C1 segment of cervical spinal cord (tissue), 14 donors: ENCODE measurements at regions not wholly inside any gene's neighbourhood (a gene's known extent, or its start where the extent isn't known, plus 50 kb on each side); places are given as distances from the start of the nearest gene placed in this dataset.

Source experiments
- DNase-seq, 14 donors: peaks; one replicate each; lab custom pipeline; 2025; lab: John Stamatoyannopoulos, UW

DNA sequence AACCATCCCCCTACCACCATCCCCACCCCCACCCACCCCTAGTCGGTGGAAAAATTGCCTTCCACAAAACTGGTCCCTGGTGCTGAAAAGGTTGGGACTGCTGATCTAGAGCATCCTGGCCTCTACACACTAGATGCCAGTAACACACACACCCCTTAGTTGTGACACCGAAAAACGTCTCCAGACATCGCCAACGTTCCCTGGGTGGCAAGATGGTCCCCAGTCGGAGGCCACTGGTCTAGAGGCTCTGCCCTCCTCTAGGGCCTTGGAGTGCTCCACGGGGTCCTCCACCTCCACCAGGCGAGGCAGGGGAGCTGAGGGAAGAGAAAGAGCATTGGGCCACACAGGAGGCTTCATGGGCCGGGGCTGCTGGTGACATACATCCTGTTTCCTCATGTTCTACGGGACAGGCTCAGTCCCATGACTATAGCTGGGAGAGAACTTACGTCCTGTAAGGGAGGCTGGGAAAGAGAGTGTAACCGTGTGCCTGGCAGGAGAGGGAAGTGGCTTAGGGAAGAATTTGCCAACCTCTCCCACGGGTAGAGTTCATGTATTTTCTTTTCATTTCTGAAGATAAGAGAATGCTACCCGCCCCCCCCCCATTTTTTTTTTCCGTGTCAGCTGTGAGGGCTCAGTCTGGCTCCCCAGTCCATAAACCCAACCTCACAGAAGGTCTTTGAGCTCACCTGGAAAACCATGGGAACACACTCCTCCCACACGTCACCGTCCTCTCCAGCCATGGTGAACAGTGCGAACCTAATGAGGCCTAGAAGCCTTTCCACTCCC, 132.7 kb upstream of the MYCN start:
- no peak for DNase-seq

DNA sequence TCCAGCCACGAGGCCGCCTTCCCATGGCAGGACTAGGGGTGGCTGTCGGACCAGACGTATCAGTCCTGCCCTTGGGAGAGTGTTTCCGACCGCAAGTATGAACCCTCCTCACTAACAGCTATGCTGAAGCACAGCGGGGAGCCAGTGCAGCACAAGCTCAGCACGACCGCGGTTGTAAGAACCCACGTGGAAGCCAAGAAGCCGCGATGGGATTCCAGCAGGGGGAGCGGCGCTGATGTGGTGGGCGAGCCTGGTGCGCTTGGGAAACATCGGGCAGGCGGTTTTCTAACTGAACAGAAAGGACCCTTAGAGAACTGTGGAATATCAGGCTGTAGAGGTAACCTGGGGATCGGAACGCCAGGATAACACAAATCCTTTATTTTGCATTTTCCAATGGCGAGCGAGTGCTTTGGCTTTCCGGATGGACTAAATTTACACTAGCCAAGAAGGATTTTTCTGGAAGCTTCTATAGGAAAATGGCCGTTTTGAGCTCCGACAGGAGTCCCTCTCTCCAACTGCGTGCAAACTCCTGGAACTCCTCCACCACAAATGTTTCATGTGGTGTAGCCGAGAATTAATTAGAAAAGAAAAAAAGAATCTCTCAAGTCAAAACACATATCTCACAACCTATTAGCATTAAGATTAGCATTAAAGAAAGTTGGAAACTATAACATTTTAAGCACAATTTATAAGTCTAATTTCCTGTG, 132.0 kb upstream of the MYCN start:
- no peak for DNase-seq

DNA sequence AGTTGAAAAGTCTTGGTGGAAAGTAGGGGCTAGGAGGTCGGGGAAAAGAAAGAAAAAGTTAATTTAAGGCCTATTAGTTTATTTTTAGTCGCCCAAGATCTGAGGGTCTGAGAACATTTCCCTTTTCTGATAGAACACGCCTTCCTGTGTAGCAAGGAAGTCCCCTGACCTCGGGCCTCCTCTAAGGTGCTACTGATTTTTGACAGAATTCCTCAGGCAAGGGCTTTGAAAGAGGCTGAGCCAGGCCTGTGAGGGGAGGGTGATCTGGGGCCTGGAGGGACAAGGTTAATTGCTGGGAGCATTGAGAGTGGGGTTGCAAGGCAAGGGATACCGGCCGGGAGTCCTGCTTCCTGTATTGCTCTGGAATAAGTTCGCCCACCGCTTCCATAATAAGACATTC, 131.4 kb upstream of the MYCN start:
- no peak for DNase-seq

DNA sequence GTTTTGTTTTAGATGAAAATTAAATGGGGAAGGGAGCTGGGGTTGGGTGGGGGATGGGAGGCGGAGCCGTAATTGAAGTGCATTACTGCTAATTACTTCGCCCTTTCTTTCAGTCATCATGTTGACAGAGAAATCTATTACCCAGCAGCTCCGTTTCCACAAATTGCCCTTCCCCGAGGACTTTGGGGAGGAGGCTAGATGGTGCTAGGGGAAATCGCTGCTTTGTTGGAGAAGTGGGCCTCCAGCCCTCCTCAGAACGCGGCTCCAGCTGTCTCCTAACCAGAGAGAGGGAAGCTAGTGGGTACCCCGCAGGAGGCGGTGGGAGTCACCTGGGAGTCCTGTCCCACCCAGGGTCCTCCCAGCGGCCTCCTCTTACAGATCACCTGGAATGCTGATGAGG, 130.9 kb upstream of the MYCN start:
- no peak for DNase-seq

DNA sequence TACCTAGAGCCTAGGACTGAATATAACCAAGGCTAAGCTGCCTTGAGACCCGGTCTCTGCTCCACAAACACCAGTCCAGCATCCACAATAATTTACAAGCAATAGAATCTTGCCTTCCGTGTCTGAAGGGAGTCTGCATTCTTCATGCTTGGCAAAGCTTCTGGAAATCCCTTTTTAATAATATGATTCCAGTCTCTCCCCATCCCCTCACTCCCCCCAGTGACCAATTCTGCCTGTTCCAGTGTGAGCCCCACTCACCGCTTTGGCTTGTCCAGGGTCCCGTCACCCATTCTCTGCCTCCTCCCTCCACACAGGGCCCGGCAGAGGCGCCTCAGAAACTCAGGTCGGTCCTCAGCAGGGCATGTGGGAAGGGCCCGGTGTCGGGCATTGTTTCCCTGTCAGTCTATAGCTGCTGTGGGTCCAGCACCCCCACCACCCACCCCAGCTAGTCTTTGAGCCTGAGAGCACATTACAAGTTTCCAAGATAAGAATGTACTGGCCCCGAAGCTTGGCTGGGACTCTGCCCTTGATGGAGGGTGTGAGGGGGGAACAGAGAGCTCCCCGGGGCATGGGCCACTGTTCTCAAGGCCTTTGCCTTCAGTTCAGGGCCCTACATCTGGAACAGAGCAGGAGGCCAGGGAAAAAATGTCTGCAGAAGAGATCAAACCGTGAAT, 129.7 kb upstream of the MYCN start:
- DNase-seq = no peak

DNA sequence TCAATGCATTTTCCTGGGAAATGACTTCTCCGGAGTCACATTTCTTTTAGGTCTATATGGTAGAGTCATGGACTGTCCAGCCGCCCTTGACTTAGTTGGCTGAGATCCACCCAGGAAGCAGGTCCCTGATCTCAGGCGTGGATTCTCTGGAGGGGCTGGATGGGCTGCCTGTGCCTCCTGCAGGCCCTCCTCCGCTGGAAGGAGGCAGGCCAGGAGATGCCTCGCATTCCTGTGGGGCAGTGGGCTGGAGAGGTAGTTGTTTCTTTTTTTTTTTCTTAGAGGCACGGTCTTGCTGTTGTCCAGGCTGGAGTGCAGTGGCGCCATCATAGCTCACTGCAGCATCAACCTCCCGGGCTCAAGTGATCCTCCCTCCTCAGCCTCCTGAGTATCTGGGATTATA, 129.0 kb upstream of the MYCN start:
- no peak for DNase-seq

DNA sequence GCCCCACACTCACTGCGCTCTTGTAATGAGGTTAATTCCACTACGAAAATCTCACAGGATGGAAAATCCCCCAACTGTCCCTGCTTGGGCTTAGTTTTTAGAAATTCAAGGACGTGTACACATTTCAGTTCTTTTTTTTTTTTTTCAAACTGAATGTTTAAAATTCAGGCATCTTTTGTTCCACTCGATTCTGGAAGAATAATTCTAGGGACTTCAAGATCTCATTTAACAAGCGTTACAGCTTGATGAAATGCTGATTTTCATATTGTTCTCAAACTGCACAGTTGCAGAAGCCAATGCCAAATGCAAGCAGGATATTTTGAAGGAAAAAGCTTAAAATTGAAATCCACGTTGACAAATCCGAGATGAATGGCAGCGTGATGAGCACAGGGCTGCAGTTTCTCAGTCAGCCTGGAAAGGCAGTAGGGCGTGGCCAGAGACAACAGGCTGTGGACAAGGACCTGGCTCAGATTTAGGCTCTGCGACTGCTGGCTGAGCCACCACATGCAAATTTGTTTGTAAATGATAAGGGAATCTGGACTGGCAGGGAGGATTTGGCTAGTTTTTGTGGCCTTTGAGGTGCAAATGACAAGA, 128.1 kb upstream of the MYCN start:
- no peak for DNase-seq

DNA sequence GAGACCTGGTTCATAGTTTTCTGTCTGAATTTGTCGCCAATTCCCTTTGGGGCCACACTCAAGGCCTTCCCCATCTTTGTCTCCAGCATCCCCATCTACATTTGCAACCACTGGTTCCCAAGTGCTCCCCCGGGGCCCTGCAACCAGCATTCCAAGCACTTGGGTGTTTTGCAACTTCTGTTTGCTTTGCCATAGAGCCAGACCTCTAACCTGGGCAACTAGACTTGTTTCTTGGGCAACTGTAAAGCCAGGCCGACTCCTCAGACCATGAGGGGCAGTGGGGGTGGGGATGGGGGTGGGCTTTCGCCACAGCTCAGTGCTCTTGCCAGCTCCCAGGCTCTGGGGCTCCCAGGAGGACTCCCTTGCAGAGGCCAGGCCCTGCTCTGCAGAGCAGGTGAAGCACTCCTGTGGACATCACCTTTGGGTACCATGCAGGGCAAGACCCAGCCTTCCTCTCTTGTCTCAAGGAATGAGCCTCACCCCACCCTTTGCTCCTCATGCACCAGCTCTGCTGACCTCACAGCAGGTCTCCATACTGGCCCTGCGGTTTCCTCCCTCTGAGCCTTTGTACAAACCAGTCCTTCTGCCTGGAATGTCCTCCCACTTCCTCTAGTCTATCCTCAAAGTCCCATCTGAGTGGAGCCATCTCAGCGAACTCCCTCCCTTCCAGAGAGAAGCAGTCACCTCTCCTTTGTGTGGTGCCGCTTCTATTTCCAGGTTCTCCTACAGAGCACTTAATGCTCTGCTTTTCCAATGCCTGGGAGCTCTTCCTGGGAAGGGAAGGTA, 126.7 kb upstream of the MYCN start:
- DNase-seq = no peak

DNA sequence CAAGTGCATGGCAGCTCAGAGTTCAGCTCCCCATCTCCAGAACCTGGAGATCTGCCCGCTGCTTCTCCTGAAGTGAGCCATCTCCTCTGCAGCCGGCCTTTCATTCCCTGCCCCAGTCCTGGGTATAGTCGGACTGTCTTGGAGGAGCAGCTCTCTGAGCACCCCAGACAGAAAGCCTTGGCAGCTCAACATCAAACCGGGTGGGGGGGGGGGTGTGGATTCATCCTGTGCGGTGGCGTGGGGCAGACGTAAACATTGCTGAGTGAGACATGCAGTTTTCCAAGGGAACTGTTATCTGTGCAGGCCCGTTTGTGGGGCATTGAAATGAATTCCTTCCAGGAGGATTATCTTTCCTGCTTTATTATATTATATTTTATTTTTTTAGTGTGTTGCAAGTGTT, 125.9 kb upstream of the MYCN start:
- no peak for DNase-seq

DNA sequence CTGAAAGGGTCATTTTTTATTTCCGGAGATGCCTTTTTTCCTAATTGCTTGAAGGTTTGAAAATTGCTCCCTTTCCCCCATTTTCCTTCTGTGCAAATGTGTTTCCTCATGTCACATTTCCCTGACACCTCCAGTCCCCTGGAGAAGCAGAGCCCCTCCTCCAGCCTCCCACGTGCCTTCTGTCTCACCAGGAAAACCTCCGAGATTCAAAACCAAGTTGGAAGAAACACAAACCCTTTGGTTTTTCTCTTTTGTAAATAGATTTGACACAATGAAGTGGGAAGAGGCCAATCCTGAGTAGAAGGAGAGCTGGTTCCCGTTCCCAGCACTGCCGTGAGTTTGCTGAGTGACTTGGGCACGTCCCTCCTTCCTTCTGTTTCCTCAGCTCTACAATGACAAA, 125.4 kb upstream of the MYCN start:
- DNase-seq = no peak

DNA sequence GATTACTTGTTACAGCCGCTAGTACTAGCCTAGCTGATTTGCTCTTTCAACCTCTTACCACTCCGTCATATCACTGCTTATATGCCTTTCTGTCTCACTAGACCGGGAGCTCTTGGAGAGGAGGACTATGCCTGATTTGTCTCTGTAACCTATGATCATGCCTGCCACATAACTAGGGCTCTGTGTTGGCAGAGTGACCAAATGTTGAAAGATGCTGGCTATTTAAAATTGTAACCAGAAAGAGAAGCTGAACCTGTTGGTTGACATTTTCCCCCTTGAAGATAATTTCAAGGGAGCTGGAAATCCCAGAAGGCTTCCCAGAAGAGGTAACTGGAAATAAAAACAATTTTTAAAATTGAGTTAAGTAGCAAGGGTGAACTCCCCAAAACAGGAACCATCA, 124.1 kb upstream of the MYCN start:
- no peak for DNase-seq

DNA sequence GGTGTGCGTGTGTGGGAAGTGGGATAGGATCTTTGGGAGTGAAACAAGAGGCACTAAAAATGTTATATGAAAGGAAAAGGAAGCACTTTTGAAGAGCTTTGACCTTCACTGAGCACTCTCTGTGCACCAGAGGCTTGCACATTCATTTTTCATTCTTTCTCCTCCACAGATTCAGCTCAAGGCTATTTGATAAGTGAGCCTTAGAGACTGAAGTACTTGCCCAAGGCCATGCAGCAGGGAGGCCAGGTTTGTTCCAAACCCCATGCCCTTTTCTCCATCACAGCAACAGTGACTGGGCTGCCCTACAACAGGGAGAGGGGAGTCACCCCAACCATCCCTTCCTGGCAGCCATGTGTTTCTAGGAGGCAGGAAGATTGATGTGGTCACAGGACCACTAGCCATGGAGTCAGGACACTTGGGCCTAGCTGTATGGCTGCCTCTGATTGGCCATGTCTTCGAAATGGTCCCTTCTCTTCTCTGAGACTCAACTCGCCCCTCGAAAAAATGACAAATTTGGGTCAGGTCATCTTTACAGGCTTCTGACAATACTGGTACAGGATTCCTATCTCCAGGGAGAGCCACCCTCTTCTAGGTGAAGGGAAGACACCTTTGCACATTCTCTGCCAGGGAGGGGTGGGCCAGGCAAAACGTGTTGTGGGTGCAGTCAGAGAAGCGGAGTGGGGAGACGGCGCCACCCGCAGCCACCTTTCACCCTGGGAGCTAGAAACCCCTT, 123.5 kb upstream of the MYCN start:
- no peak for DNase-seq

DNA sequence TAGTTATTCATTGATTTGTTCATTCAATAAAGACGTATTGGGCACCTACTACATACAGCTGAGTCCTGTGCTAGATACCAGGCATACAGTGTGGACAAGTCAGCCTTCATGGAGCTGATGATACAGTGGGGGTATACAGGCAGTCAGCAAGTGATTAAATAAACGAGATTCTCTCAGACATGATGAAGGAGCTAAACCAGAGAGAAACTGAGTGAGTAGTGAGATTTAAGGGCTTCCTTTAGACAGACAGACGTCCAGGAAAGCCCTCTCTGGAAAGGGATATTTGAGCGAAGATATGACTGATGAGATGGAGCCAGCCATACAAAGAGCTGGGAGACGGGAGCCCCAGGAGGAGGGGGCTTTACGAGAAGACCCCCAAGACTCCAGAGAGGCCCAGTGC, 122.6 kb upstream of the MYCN start:
- DNase-seq = no peak

DNA sequence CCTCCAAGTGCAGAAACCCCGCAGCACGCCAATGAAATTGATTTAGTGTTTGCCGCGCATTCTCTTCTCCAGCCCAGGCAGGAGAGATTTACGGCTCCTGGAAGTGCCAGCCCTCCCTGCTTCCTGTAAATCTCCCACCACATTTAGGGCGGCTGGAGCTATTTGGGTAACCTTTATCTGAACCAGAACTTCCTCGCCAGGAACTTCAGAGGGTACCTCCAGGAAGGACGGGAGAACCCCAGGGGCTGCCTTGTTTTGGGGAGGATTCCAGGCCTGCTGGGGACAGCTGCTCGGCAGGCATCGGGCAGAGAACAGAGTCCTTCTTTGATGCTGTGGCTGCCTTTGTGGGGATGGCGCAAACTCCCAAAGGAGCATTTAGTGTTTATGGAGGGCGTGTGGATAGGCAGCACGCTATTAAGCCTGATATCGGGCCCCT, 122.0 kb upstream of the MYCN start:
- DNase-seq = peak in 1 of 14 donors; percentile 19

DNA sequence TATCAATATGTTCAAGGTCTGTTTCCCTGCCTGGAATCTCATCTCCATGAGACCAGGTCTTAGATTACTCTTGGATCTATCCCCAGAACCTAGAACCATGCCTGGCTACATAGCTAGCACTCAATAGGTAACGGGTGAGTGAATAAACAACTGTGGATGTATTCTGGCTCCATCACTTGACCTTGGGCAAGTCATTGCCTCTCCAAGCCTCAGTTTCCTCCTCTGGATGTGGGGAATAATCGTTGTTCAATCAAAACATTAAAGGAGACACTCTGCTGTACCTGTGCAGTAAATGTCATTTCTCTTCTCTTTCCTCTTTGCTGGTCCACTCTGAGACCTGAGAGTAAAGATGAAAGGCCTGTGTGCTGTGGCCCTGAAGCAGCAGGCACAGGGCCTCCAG, 121.5 kb upstream of the MYCN start:
- DNase-seq = no peak

DNA sequence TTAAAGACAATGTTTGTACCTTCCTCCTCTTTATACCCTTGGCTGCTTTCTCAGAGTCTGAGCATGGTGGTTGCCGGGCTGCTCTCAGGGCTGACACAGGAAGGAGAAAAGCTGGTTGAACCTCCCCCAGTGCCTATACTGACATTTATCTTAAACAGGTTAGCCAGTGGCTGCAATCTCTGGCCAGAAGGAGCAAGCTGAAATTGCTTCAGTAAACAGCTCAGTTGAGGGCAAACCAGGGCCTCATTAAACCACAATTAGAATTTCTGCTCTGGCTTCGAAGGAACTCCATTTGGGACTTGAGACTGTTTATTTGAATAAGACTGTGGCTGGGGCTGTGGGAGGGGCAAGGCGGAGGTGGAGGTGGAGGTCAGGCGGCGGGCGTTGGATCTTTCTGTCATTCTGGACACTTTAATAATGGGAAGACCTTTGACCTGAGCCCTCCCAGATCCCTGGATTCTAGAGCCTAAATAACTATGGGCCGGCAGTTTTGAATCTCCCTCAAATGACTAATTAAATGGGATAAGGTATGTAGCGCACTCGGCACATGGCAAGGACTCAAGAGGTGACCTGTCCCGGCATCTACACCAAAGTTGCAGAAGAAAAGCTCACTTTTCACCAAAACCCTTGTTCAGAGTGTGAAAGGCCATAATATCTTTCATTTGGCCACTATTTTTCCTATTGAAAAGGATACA, 120.6 kb upstream of the MYCN start:
- DNase-seq = no peak

DNA sequence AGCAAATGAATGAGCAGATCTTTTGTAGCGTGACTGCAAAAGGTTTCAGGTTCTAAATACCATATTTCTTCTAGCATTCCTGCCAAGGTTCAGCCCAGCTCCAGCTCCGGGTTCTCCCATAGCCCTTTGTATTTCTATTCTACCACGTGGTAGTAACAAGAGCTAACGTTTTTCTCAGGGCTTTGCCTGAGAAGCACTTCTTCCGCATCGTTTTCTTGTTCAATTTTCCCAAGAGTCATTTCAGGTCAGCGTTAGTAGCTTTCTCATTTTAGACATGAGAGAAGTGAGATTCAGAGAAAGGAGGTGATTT, 120.1 kb upstream of the MYCN start:
- no peak for DNase-seq

DNA sequence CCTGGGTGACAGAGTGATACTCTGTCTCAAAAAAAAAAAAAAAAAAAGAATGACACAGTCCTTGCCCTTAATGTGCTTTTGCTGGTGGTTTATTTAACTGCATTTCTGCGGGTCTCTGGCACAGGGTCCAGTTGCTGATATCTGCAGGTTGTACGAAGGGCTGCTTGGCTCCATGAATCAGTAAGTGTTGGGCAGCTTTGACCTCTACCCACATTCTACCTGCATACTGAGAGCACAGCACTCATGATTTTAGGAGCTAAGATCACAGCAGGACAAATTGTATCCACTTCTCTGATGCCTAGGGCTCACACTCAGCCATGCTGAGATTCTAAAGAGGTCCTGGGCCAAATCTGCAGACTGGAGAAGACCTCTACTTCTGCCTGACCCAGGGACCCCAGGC, 119.4 kb upstream of the MYCN start:
- no peak for DNase-seq

DNA sequence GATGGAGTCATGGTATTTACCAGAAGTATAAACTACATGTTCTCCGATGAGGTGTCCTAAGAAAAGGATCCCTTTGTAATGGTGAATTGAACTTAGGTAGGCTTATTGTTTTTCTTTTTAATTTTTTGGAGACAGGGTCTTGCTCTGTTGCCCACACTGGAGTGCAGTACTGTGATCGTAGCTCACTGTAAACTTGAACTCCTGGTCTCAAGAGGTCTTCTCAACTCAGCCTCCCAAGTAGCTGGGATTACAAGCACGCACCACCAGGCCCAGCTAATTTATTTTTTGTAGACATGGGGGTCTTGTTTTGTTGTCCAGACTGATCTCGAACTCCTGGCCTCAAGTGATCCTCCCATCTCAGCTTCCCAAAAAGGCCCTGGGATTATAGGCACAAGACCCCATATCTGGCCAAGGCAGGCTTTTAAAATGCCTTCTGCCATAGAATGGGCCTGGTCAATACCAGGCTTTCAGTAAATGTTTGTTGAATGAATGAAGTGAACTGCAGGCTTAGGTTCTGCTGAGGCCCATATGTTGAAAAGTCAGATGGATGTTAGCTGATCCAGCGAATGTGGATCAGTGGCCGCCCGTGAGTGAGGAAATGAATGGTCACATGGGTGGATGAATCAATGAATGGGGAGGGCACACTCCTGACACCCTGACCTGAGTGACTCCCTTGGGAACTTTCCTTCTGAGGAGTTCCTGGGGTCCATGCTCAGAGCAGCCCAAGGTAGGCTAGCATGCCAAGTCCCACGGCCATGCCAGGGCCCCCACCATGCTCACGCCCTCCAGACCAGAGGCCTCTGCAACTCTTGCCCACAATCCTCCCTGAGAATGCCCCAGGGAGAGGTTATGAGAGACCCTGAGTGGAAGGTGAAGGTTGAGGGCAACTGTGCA, 118.0 kb upstream of the MYCN start:
- DNase-seq = no peak
